BE2C (cell line): ENCODE measurements at regions not wholly inside any gene's neighbourhood (a gene's known extent, or its start where the extent isn't known, plus 50 kb on each side); places are given as distances from the start of the nearest gene placed in this dataset.

Experiments used
- DNase-seq: peaks from one replicate; pipeline ENCODE4 v3.0.0-alpha.2; 2020
- H3K27me3 ChIP-seq: fragments of 250-450 bp; sonication (Bioruptor Pico); 2 replicates; pipeline ENCODE4 v1.5.1; 2020; ENCODE audit warnings: mild to moderate bottlenecking
- H3K36me3 ChIP-seq: fragments of 250-450 bp; sonication (Bioruptor Pico); 2 replicates; pipeline ENCODE4 v1.5.1; 2020; ENCODE audit warnings: mild to moderate bottlenecking
- H3K4me1 ChIP-seq: fragments of 250-450 bp; sonication (Bioruptor Pico); 2 replicates; pipeline ENCODE4 v1.5.1; 2020
- H3K4me3 ChIP-seq: 2 replicates; pipeline ENCODE4 v1.5.1; 2011; ENCODE audit warnings: low read depth, low read length
- H3K9me3 ChIP-seq: fragments of 250-450 bp; sonication (Bioruptor Pico); 2 replicates; pipeline ENCODE4 v1.5.1; 2020
- TF ChIP-seq, protein P1 (sequence below): IDR thresholded peaks from 2 replicates; pipeline ENCODE4 v1.5.1; 2012; ENCODE audit warnings: mild to moderate bottlenecking, low read depth, low read length

- no peak overlapping the region for H3K4me3 ChIP-seq
- DNase-seq = no peak
- TF ChIP-seq, protein P1, sequence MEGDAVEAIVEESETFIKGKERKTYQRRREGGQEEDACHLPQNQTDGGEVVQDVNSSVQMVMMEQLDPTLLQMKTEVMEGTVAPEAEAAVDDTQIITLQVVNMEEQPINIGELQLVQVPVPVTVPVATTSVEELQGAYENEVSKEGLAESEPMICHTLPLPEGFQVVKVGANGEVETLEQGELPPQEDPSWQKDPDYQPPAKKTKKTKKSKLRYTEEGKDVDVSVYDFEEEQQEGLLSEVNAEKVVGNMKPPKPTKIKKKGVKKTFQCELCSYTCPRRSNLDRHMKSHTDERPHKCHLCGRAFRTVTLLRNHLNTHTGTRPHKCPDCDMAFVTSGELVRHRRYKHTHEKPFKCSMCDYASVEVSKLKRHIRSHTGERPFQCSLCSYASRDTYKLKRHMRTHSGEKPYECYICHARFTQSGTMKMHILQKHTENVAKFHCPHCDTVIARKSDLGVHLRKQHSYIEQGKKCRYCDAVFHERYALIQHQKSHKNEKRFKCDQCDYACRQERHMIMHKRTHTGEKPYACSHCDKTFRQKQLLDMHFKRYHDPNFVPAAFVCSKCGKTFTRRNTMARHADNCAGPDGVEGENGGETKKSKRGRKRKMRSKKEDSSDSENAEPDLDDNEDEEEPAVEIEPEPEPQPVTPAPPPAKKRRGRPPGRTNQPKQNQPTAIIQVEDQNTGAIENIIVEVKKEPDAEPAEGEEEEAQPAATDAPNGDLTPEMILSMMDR = no peak
Measured at GRCh38 chr6:71038711-71039344, 82.0 kb upstream of the B3GAT2 start.

DNA sequence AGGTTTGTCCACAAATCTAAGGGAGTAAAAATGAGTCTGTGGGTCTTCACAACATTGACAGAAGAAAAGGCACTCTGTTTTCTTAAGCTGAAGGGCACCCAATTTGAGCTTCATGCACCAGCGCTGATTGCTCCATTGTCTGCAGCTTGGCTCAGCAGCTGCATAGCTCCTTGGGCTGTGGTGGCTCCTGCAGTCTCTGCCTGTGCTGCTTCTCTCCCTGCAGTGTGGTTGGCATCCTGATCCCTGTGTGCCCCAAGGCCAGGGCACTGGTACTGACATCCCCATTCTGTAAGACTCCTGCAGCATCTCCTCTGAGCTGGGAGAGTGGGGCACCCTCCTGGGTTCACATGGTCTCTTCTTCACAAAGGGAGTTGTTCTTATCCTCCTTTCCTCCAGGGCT, 83.2 kb upstream of the B3GAT2 start:
- TF ChIP-seq, protein P1 = no peak

More at GRCh38 chr6:71038711-71039344, 82.0 kb upstream of the B3GAT2 start:
- Histone ChIP-seq H3K9me3 (no peaks in the 10 kb centered on the region), H3K4me1 (peaks cover 22% of the 10 kb centered on the region), H3K36me3 (no peaks in the 10 kb centered on the region), H3K27me3 (peaks cover 17% of the 10 kb centered on the region)

GRCh38 chr6:71040841-71041240, 84.0 kb upstream of the B3GAT2 start:
- peaks cover 17% of the 10 kb centered on the region for H3K27me3 ChIP-seq
- no peak overlapping the region for H3K4me3 ChIP-seq
- H3K36me3 ChIP-seq = no peaks in the 10 kb centered on the region
- no peaks in the 10 kb centered on the region for H3K9me3 ChIP-seq
- H3K4me1 ChIP-seq = peaks cover 22% of the 10 kb centered on the region
- TF ChIP-seq, protein P1 = no peak
- peak; percentile 38 for DNase-seq

More for the DNA sequence above, 83.2 kb upstream of the B3GAT2 start:
- peaks cover 22% of the 10 kb centered on the region for H3K4me1 ChIP-seq
- peak; percentile 28 for DNase-seq
- no peak overlapping the region for H3K4me3 ChIP-seq
- no peaks in the 10 kb centered on the region for H3K36me3 ChIP-seq
- peaks cover 17% of the 10 kb centered on the region for H3K27me3 ChIP-seq
- H3K9me3 ChIP-seq = no peaks in the 10 kb centered on the region

DNA sequence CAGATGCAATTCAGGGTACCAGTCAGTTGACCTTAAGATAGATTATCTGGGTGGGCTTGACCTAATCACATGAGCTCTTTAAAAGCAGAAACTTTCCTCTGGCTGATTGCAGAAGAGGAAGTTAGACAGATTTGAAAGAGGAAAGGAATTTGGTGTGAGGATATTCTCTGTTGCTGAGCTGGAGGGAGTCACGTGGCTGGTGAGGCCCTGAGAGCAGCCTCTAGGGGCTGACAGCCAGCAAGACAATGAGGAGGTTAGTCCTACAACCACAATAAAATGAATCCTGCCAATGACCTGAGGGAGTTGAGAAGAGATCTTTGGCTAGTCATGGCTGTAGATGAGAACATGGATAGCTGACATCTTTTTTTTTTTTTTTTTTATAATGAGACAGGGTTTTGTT, 87.0 kb upstream of the B3GAT2 start:
- H3K36me3 ChIP-seq = no peaks in the 10 kb centered on the region
- no peak for DNase-seq
- no peak overlapping the region for H3K4me3 ChIP-seq
- H3K9me3 ChIP-seq = no peaks in the 10 kb centered on the region
- peaks cover 17% of the 10 kb centered on the region for H3K27me3 ChIP-seq
- TF ChIP-seq, protein P1 = no peak
- H3K4me1 ChIP-seq = peaks cover 22% of the 10 kb centered on the region

GRCh38 chr6:71044753-71045152, 87.9 kb upstream of the B3GAT2 start:
- TF ChIP-seq, protein P1 = no peak
- H3K9me3 ChIP-seq = no peaks in the 10 kb centered on the region
- H3K4me3 ChIP-seq = no peak overlapping the region
- peaks cover 18% of the 10 kb centered on the region for H3K4me1 ChIP-seq
- peaks cover 9% of the 10 kb centered on the region; the same call in 1 of the 2 replicates for H3K27me3 ChIP-seq
- no peaks in the 10 kb centered on the region for H3K36me3 ChIP-seq
- DNase-seq = no peak

DNA sequence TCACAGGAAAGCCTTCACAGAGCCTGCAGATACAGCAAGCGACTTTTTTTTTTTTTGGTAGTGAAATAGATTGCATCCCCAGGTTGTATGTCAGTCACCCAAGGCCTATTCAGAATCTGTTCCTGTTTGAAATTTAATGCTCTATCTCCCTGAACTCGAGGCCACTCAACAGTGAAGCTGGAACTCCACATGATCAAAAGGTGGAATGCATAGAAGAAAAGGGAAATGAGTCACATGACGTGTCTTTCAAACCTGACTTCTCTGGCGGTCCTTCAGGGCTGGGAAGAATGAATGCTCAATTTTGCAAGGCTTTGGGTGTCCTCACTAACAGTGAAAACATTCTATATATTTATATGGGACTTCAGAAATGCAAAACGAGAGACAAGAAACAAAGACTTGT, 88.4 kb upstream of the B3GAT2 start:
- Histone ChIP-seq H3K4me3 (no peak overlapping the region), H3K27me3 (peaks cover 4% of the 10 kb centered on the region; the same call in 1 of the 2 replicates), H3K36me3 (no peaks in the 10 kb centered on the region), H3K4me1 (peaks cover 12% of the 10 kb centered on the region), H3K9me3 (no peaks in the 10 kb centered on the region)
- TF ChIP-seq, protein P1 = no peak
- DNase-seq = no peak
